Dermis blood vessel endothelial cell (primary cell): ENCODE measurements at regions not wholly inside any gene's neighbourhood (a gene's known extent, or its start where the extent isn't known, plus 50 kb on each side); places are given as distances from the start of the nearest gene placed in this dataset.

Experiments
- DNase-seq: peaks from one replicate; pipeline ENCODE4 v3.0.0; 2010

- DNase-seq: no peak
These were observed 287.3 kb upstream of the NUDT12 start for GRCh38 chr5:103849934-103850333.

GRCh38 chr5:103847060-103847459 is 284.5 kb upstream of the NUDT12 start:
- DNase-seq: no peak

GRCh38 chr5:103842936-103843335 is 280.3 kb upstream of the NUDT12 start:
- no peak for DNase-seq

- DNase-seq: no peak
These were observed 278.0 kb upstream of the NUDT12 start for GRCh38 chr5:103840600-103840999.

GRCh38 chr5:103834216-103834615 is 271.6 kb upstream of the NUDT12 start:
- no peak for DNase-seq

- no peak for DNase-seq
These were observed 267.0 kb upstream of the NUDT12 start for GRCh38 chr5:103829585-103829984.

- no peak for DNase-seq
These were observed 265.4 kb upstream of the NUDT12 start for GRCh38 chr5:103827976-103828375.

- no peak for DNase-seq
These were observed 258.8 kb upstream of the NUDT12 start for GRCh38 chr5:103821361-103821760.

- DNase-seq: peak; percentile 37
These were observed 246.0 kb upstream of the NUDT12 start for GRCh38 chr5:103808464-103809106.

GRCh38 chr5:103804711-103805110 is 242.1 kb upstream of the NUDT12 start:
- no peak for DNase-seq

GRCh38 chr5:103801681-103802080 is 239.1 kb upstream of the NUDT12 start:
- DNase-seq: no peak

- no peak for DNase-seq
These were observed 238.3 kb upstream of the NUDT12 start for GRCh38 chr5:103800741-103801495.

- DNase-seq: no peak
These were observed 231.1 kb upstream of the NUDT12 start for GRCh38 chr5:103793595-103794182.

GRCh38 chr5:103785569-103785968 is 223.0 kb upstream of the NUDT12 start:
- DNase-seq: no peak

GRCh38 chr5:103783669-103784068 is 221.1 kb upstream of the NUDT12 start:
- DNase-seq: no peak

GRCh38 chr5:103780794-103781193 is 218.2 kb upstream of the NUDT12 start:
- no peak for DNase-seq

- no peak for DNase-seq
These were observed 212.1 kb upstream of the NUDT12 start for GRCh38 chr5:103774721-103775120.

GRCh38 chr5:103772248-103772647 is 209.7 kb upstream of the NUDT12 start:
- no peak for DNase-seq

GRCh38 chr5:103764403-103764802 is 201.8 kb upstream of the NUDT12 start:
- no peak for DNase-seq

- DNase-seq: no peak
These were observed 196.4 kb upstream of the NUDT12 start for GRCh38 chr5:103758996-103759395.

- no peak for DNase-seq
These were observed 193.4 kb upstream of the NUDT12 start for GRCh38 chr5:103755974-103756373.

GRCh38 chr5:103745353-103746065 is 182.9 kb upstream of the NUDT12 start:
- DNase-seq: no peak

- no peak for DNase-seq
These were observed 181.6 kb upstream of the NUDT12 start for GRCh38 chr5:103744159-103744558.
